ENCODE measurements at regions not wholly inside any gene's neighbourhood (a gene's known extent, or its start where the extent isn't known, plus 50 kb on each side); places are given as distances from the start of the nearest gene placed in this dataset.
"Not testable (repeated sequence)": the region's sequence is repeated elsewhere in the genome, so short reads cannot be mapped to it uniquely, and the experiment has no call there.

GRCh38 chr1:222970040-222970439 is 155.2 kb downstream of the DISP1 start:
- no peak overlapping the region for H3K27ac Mint-ChIP-seq
- no peaks in the 10 kb centered on the region for H3K36me3 Mint-ChIP-seq (ENCODE audit: low read depth)
- CTCF ChIA-PET = no interaction called here
- no peaks in the 10 kb centered on the region for H3K4me1 Mint-ChIP-seq (ENCODE audit: low read depth)
- no peaks in the 10 kb centered on the region for H3K27me3 Mint-ChIP-seq (ENCODE audit: low read depth)
- no peak overlapping the region for H3K4me3 Mint-ChIP-seq
- no peak for DNase-seq
- no peaks in the 10 kb centered on the region for H3K9me3 Mint-ChIP-seq
- intact Hi-C loops (cut with micrococcal nuclease) = no loop called here

GRCh38 chr1:222970711-222971110 is 155.9 kb downstream of the DISP1 start:
- CTCF ChIA-PET = no interaction called here
- Mint-ChIP-seq H3K27ac (no peak overlapping the region), H3K4me1 (ENCODE audit: low read depth) (no peaks in the 10 kb centered on the region), H3K4me3 (no peak overlapping the region), H3K27me3 (ENCODE audit: low read depth) (no peaks in the 10 kb centered on the region), H3K9me3 (no peaks in the 10 kb centered on the region), H3K36me3 (ENCODE audit: low read depth) (no peaks in the 10 kb centered on the region)
- intact Hi-C loops (cut with micrococcal nuclease) = no loop called here
- no peak for DNase-seq

GRCh38 chr1:222971146-222971545 is 156.3 kb downstream of the DISP1 start:
- CTCF ChIA-PET = interaction anchor here (0.7 kb wide), 1 partner anchor 410 kb away, joined by 4 read pairs; no protein-coding TSS in a partner anchor
- H3K27me3 Mint-ChIP-seq (ENCODE audit: low read depth) = no peaks in the 10 kb centered on the region
- DNase-seq = no peak
- H3K4me1 Mint-ChIP-seq (ENCODE audit: low read depth) = no peaks in the 10 kb centered on the region
- intact Hi-C loops (cut with micrococcal nuclease) = no loop called here
- H3K36me3 Mint-ChIP-seq (ENCODE audit: low read depth) = no peaks in the 10 kb centered on the region
- H3K4me3 Mint-ChIP-seq = no peak overlapping the region
- no peak overlapping the region for H3K27ac Mint-ChIP-seq
- no peaks in the 10 kb centered on the region for H3K9me3 Mint-ChIP-seq

GRCh38 chr1:222973561-222973960 is 158.7 kb downstream of the DISP1 start:
- Mint-ChIP-seq H3K36me3 (ENCODE audit: low read depth) (no peaks in the 10 kb centered on the region), H3K4me1 (ENCODE audit: low read depth) (no peaks in the 10 kb centered on the region), H3K9me3 (no peaks in the 10 kb centered on the region), H3K27me3 (ENCODE audit: low read depth) (no peaks in the 10 kb centered on the region), H3K4me3 (no peak overlapping the region), H3K27ac (no peak overlapping the region)
- intact Hi-C loops (cut with micrococcal nuclease) = no loop called here
- DNase-seq = no peak
- CTCF ChIA-PET = no interaction called here

- Mint-ChIP-seq H3K36me3 (ENCODE audit: low read depth) (no peaks in the 10 kb centered on the region), H3K4me3 (no peak overlapping the region), H3K27ac (no peak overlapping the region), H3K9me3 (no peaks in the 10 kb centered on the region), H3K4me1 (ENCODE audit: low read depth) (no peaks in the 10 kb centered on the region), H3K27me3 (ENCODE audit: low read depth) (no peaks in the 10 kb centered on the region)
- DNase-seq = no peak
- CTCF ChIA-PET = no interaction called here
- intact Hi-C loops (cut with micrococcal nuclease) = no loop called here
These were observed 159.7 kb downstream of the DISP1 start for GRCh38 chr1:222974496-222974895.

- H3K4me3 Mint-ChIP-seq = no peak overlapping the region
- no peaks in the 10 kb centered on the region for H3K4me1 Mint-ChIP-seq (ENCODE audit: low read depth)
- no peaks in the 10 kb centered on the region for H3K9me3 Mint-ChIP-seq
- no peaks in the 10 kb centered on the region for H3K36me3 Mint-ChIP-seq (ENCODE audit: low read depth)
- H3K27ac Mint-ChIP-seq = no peak overlapping the region
- no peaks in the 10 kb centered on the region for H3K27me3 Mint-ChIP-seq (ENCODE audit: low read depth)
- intact Hi-C loops (cut with micrococcal nuclease) = no loop called here
- CTCF ChIA-PET = interaction anchor here (0.8 kb wide), 1 partner anchor 110 kb away, joined by 3 read pairs; no protein-coding TSS in a partner anchor
- DNase-seq = no peak
These were observed 160.8 kb downstream of the DISP1 start for GRCh38 chr1:222975472-222976122.

- H3K9me3 Mint-ChIP-seq = no peaks in the 10 kb centered on the region
- H3K27me3 Mint-ChIP-seq (ENCODE audit: low read depth) = no peaks in the 10 kb centered on the region
- H3K4me1 Mint-ChIP-seq (ENCODE audit: low read depth) = no peaks in the 10 kb centered on the region
- CTCF ChIA-PET = interaction anchor here (0.8 kb wide), 1 partner anchor 109 kb away, joined by 3 read pairs; no protein-coding TSS in a partner anchor
- no peak for DNase-seq
- H3K27ac Mint-ChIP-seq = no peak overlapping the region
- no peak overlapping the region for H3K4me3 Mint-ChIP-seq
- no peaks in the 10 kb centered on the region for H3K36me3 Mint-ChIP-seq (ENCODE audit: low read depth)
- intact Hi-C loops (cut with micrococcal nuclease) = no loop called here
These were observed 161.6 kb downstream of the DISP1 start for GRCh38 chr1:222976453-222976852.

GRCh38 chr1:222977294-222977693 is 162.5 kb downstream of the DISP1 start:
- DNase-seq; intact Hi-C loops (cut with micrococcal nuclease); H3K9me3 Mint-ChIP-seq; H3K27ac Mint-ChIP-seq; H3K4me1 Mint-ChIP-seq (ENCODE audit: low read depth); H3K27me3 Mint-ChIP-seq (ENCODE audit: low read depth); H3K36me3 Mint-ChIP-seq (ENCODE audit: low read depth); CTCF ChIA-PET; H3K4me3 Mint-ChIP-seq: not testable (repeated sequence)

- H3K27ac Mint-ChIP-seq = no peak overlapping the region
- H3K9me3 Mint-ChIP-seq = no peaks in the 10 kb centered on the region
- DNase-seq = no peak
- H3K4me3 Mint-ChIP-seq = no peak overlapping the region
- CTCF ChIA-PET = no interaction called here
- H3K4me1 Mint-ChIP-seq (ENCODE audit: low read depth) = no peaks in the 10 kb centered on the region
- intact Hi-C loops (cut with micrococcal nuclease) = no loop called here
- H3K36me3 Mint-ChIP-seq (ENCODE audit: low read depth) = no peaks in the 10 kb centered on the region
- no peaks in the 10 kb centered on the region for H3K27me3 Mint-ChIP-seq (ENCODE audit: low read depth)
These were observed 163.5 kb downstream of the TLR5 start for GRCh38 chr1:222979561-222979960.

- H3K36me3 Mint-ChIP-seq (ENCODE audit: low read depth) = peaks cover 2% of the 10 kb centered on the region
- no peak overlapping the region for H3K27ac Mint-ChIP-seq
- no peaks in the 10 kb centered on the region for H3K4me1 Mint-ChIP-seq (ENCODE audit: low read depth)
- intact Hi-C loops (cut with micrococcal nuclease) = no loop called here
- DNase-seq = no peak
- no peak overlapping the region for H3K4me3 Mint-ChIP-seq
- CTCF ChIA-PET = interaction anchor here (0.7 kb wide), 1 partner anchor 70 kb away, joined by 3 read pairs; no protein-coding TSS in a partner anchor
- H3K9me3 Mint-ChIP-seq = no peaks in the 10 kb centered on the region
- H3K27me3 Mint-ChIP-seq (ENCODE audit: low read depth) = no peaks in the 10 kb centered on the region
These were observed 155.4 kb downstream of the TLR5 start for GRCh38 chr1:222987674-222988076.

- intact Hi-C loops (cut with micrococcal nuclease) = no loop called here
These were observed 153.6 kb downstream of the TLR5 start for GRCh38 chr1:222989443-222989842.

GRCh38 chr1:222991177-222991576 is 151.9 kb downstream of the TLR5 start:
- Mint-ChIP-seq H3K4me1 (ENCODE audit: low read depth) (no peaks in the 10 kb centered on the region), H3K36me3 (ENCODE audit: low read depth) (peaks cover 2% of the 10 kb centered on the region), H3K9me3 (no peaks in the 10 kb centered on the region), H3K27ac (no peak overlapping the region), H3K4me3 (no peak overlapping the region), H3K27me3 (ENCODE audit: low read depth) (no peaks in the 10 kb centered on the region)
- CTCF ChIA-PET = no interaction called here
- DNase-seq = no peak
- intact Hi-C loops (cut with micrococcal nuclease) = no loop called here

More at GRCh38 chr1:222989443-222989842, 153.6 kb downstream of the TLR5 start:
- peaks cover 2% of the 10 kb centered on the region for H3K36me3 Mint-ChIP-seq (ENCODE audit: low read depth)
- no peak overlapping the region for H3K27ac Mint-ChIP-seq
- CTCF ChIA-PET = interaction anchor here (0.5 to 1.3 kb wide), 2 partner anchors 101 to 287 kb away, joined by 4 read pairs; no protein-coding TSS in a partner anchor
- H3K9me3 Mint-ChIP-seq = no peaks in the 10 kb centered on the region
- H3K4me3 Mint-ChIP-seq = no peak overlapping the region
- no peaks in the 10 kb centered on the region for H3K4me1 Mint-ChIP-seq (ENCODE audit: low read depth)
- no peaks in the 10 kb centered on the region for H3K27me3 Mint-ChIP-seq (ENCODE audit: low read depth)
- no peak for DNase-seq

- Mint-ChIP-seq H3K27ac (no peak overlapping the region), H3K4me3 (no peak overlapping the region), H3K27me3 (ENCODE audit: low read depth) (no peaks in the 10 kb centered on the region), H3K9me3 (no peaks in the 10 kb centered on the region), H3K4me1 (ENCODE audit: low read depth) (no peaks in the 10 kb centered on the region), H3K36me3 (ENCODE audit: low read depth) (peaks cover 2% of the 10 kb centered on the region)
- no peak for DNase-seq
- CTCF ChIA-PET = no interaction called here
- intact Hi-C loops (cut with micrococcal nuclease) = no loop called here
These were observed 151.1 kb downstream of the TLR5 start for GRCh38 chr1:222991908-222992307.
